HG02840 (cell line): ENCODE measurements at regions not wholly inside any gene's neighbourhood (a gene's known extent, or its start where the extent isn't known, plus 50 kb on each side); places are given as distances from the start of the nearest gene placed in this dataset.
"Not testable (repeated sequence)": the region's sequence is repeated elsewhere in the genome, so short reads cannot be mapped to it uniquely, and the experiment has no call there.

Experiments used
- ATAC-seq: cut with Tn5 transposase; IDR thresholded peaks from one replicate; pipeline ENCODE4 v1.9.1; 2021; ENCODE audit warnings: mild to moderate bottlenecking, moderate library complexity, moderate number of reproducible peaks; ENCODE audit not compliant: unreplicated experiment, low FRiP score

GRCh38 chr14:38973083-38973700, 129.8 kb downstream of the SEC23A start:
- ATAC-seq = no peak

- no peak for ATAC-seq
These were observed 130.5 kb downstream of the SEC23A start for GRCh38 chr14:38972511-38972910.

DNA sequence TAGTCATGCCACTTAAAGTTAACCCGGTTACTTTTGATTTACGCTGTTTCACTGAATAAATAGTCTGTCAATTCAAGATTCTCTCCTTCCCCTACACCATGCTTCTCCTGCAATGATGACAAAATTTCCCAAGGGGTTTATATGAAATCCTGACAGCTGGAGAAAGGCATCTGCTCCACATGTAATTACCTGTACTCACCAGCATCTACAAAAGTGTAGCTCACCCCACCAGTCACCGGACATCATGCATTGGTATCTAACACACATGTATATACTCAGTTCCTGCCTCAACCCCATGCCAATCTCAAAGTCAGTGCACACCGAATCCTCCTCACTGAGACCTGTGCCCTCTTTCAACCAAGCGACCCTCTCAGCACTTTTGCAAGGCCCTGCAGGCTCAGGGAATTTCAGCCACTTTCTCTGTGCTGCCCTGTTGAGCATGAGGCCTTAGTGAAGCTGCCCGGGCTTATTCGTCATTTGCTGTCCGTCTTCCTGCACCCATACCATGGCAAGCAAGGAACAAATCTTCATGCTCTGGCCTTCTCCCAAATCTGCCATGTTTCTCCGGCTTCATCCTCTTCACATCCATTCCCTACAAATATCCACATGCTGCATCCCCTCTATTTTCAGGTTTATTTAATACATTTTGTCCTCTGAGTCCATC, 131.6 kb downstream of the SEC23A start:
- no peak for ATAC-seq

DNA sequence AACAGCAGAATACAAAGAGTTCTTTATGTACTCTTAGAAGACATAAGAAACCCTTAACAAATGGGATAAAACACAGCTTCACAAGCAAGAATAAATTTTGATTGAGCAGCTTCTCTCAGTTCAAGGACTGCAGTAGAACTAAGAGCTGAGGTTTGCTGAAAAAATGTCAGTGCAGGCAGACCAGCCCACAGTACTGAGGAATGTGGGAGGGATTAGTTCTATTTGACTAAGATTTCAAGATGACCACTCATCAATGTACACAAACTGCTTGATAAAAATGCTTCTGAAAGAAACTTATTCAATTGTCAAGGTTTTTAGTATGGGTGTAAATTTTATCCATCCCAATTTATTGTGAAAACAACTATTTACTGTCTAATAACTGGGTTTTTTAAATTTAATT, 138.4 kb downstream of the SEC23A start:
- no peak for ATAC-seq

GRCh38 chr14:38960946-38961531, 142.0 kb downstream of the SEC23A start:
- no peak for ATAC-seq

DNA sequence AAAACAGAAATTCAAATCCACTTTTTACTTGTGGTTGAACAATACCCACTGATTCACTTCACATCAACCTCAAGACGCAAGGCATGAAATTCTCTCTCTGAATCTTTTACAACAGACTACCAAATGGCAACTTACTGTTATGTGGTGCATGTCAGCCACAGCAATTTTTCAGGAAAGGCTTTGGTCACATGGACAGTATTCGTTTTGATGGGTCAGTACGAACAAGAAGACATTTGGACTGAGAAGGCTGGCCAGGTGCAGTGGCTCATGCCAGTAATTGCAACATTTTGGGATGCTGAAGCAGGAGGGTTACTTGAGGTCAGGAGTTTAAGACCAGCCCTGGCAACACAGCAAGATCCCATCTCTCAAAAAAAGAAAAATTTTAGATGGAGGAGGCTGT, 144.0 kb downstream of the SEC23A start:
- no peak for ATAC-seq

DNA sequence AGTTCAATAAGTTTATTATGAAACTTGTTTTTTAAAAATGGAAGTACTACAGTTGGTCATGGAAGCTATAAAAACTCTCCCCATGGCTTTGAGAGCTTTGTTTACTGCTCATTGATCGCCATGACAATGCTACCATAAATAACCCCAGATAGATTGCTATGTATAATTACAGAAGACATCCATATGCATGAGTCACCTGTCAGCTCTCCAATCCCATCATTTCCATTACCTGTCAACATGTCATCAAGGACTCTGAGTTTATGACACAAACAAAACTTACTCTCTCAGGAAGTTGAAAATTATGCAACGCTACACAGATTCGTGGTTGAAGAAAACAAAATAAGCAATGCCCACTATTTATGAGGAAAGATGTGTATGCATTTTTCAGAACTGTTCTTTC, 144.4 kb downstream of the SEC23A start:
- ATAC-seq = no peak

- ATAC-seq = no peak
These were observed 151.6 kb downstream of the SEC23A start for GRCh38 chr14:38951451-38951850.

DNA sequence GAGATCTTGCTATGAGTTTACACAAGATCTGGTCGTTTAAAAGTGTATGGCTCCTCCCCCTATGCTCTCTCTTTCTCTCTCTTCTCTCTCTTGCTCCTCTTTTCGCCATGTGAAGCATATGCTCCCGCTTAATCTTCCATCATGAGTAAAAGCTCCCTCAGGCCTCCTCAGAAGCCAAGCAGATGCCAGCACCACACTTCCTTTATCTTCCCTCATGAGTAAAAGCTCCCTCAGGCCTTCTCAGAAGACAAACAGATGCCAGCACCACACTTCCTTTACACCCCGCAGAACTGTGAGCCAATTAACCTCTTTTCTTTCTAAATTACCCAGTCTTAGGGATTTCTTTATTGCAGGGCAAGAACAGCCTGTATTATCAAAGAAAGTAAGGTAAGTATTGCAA, 152.4 kb downstream of the SEC23A start:
- ATAC-seq = no peak

DNA sequence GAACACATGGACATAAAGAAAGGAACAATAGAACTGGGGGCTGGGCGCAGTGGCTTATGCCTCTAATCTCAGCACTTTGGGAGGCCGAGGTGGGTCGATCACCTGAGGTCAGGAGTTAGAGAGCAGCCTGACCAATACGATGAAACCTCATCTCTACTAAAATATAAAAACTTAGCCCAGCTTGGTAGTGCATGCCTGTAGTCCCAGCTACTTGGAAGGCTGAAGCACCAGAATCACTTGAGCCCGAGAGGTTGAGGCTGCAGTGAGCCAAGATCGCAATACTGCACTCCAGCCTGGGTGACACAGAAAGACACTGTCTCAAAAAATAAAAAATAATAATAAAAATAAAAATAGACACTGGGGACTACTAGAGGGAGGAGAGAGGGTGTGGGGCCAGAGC, 154.5 kb downstream of the SEC23A start:
- ATAC-seq = no peak

GRCh38 chr14:38948171-38948570, 154.9 kb downstream of the SEC23A start:
- ATAC-seq = no peak

GRCh38 chr14:38947343-38947742, 155.7 kb downstream of the SEC23A start:
- ATAC-seq = no peak

- no peak for ATAC-seq
These were observed 158.3 kb downstream of the SEC23A start for GRCh38 chr14:38944691-38945090.

DNA sequence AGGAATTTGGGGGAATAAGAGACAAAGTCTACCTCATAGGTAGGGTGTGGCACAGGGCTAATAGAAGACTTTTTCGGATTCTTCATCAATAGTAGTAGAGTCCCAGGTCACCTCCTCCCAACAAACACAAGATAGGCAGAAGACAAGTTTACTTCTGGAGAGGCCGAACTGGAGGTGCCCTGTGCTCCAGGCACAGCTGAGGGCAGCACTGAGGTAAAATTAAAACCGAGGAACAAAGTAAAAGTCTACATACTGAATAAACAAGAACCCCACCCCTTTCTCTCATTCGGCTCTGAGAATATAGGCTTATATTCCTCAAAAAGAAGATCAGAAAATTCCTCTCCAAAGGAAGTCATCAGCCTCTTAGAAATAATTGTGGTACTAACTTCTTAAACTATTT, 161.5 kb downstream of the SEC23A start:
- ATAC-seq = no peak

- not testable (repeated sequence) for ATAC-seq
These were observed 170.4 kb downstream of the SEC23A start for GRCh38 chr14:38932653-38933000.

DNA sequence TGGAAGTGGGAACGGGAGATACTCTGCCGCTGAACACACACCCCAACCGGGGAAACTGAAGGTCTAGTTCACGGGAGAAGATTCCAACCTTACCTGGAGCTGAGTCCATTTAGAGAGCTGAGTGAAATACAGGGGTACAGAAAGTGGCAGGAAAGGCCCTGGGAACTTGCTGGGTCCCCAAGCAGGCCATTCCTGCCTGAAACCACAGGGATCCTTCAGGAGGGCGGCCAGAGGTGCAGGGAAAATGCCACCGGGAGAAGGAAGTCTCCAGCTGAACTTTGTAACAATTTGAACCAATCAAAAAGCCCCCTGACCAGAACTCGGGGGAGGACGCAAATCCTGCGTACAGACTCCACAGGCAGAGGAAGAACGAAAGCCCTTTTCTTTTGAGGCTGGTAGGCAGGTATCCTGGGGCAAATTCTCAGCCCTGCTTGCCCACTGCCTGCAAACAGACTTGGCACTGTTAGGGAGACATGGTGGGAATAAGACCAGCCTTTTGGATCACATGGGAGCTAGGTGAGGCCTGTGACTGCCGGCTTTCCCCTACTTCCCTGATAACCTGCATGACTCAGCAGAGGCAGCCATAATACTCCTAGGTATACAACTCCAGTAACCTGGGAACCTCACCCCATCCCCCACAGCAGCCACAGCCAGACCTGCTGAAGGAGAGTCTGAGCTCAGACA, 170.9 kb downstream of the SEC23A start:
- no peak for ATAC-seq

- no peak for ATAC-seq
These were observed 172.1 kb downstream of the SEC23A start for GRCh38 chr14:38930898-38931297.

GRCh38 chr14:38930022-38930421, 173.0 kb downstream of the SEC23A start:
- no peak for ATAC-seq

GRCh38 chr14:38929416-38929815, 173.6 kb downstream of the SEC23A start:
- no peak for ATAC-seq

DNA sequence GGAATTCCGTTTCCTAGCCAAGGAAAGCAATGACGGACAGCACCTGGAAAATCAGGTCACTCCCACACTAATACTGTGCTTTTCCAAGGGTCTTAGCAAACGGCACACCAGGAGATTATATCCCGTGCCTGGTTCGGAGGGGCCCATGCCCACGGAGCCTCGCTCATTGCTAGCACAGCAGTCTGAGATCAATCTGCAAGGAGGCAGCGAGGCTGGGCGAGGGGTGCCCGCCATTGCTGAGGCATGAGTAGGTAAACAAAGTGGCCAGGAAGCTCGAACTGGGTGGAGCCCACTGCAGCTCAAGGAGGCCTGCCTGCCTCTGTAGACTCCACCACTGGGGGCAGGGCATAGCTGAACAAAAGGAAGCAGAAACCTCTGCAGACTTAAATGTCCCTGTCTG, 181.1 kb downstream of the SEC23A start:
- ATAC-seq = not testable (repeated sequence)

DNA sequence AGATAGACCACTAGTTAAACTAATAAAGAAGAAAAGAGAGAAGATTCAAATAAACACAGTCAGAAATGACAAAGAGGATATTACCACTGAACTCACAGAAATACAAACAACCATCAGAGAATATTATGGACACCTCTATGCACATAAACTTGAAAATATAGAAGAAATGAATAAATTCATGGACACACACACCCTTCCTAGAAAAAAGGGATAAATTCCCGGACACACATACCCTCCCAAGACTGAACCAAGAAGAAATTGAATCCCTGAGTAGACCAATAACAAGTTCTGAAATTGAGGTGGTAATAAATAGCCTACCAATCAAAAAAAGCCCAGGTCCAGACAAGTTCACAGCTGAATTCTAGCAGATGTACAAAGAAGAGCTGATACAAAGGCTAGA, 187.9 kb downstream of the SEC23A start:
- ATAC-seq = no peak

DNA sequence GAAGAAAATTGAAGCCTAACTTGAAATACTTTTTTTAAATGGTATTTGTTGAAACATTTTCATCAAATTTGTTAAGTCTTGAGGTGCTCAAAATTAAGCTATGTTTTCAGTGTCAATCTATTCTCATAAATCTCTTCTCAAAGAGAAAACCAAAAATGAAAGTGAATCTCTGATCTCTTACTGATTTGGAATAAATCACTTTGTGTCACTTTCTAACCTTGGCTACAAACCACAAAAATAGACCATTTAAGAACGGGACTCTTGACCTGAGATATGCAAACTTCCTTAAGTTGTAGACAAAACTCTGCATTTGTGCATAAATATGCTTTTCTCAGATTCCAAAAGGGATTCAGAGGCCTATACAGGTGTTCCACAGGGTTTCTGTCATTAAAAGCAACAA, 192.9 kb downstream of the SEC23A start:
- no peak for ATAC-seq
